DND-41 (cell line): ENCODE measurements at regions not wholly inside any gene's neighbourhood (a gene's known extent, or its start where the extent isn't known, plus 50 kb on each side); places are given as distances from the start of the nearest gene placed in this dataset.

Experiments
- ATAC-seq: fragments of 200-7000 bp; cut with Tn5 transposase; 3 replicates; pipeline ENCODE4 v1.9.1; 2021; ENCODE audit warnings: low read depth; ENCODE audit not compliant: insufficient read depth
- DNase-seq: peaks from one replicate; pipeline ENCODE4 v3.0.0-alpha.2; 2020
- H2AFZ ChIP-seq: 2 replicates; pipeline ENCODE4 v1.6.0; 2012; ENCODE audit warnings: low read depth, low read length
- H3K27ac ChIP-seq: 2 replicates; pipeline ENCODE4 v1.5.1; 2012; ENCODE audit warnings: low read length, inconsistent platforms
- H3K27me3 ChIP-seq: fragments of 200-600 bp; sonication (generic); 2 replicates; pipeline ENCODE4 v1.6.0; 2012; ENCODE audit warnings: low read length, mild to moderate bottlenecking, inconsistent platforms; ENCODE audit not compliant: insufficient read depth, poor library complexity
- H3K36me3 ChIP-seq: 2 replicates; pipeline ENCODE4 v1.5.1; 2012; ENCODE audit warnings: low read length, inconsistent platforms; ENCODE audit not compliant: insufficient read depth
- H3K4me1 ChIP-seq: 2 replicates; pipeline ENCODE4 v1.5.1; 2012; ENCODE audit warnings: mild to moderate bottlenecking, low read length; ENCODE audit not compliant: insufficient read depth
- H3K4me2 ChIP-seq: 2 replicates; pipeline ENCODE4 v1.6.0; 2012; ENCODE audit warnings: mild to moderate bottlenecking, moderate library complexity, low read length, inconsistent platforms; ENCODE audit not compliant: insufficient read depth
- H3K4me3 ChIP-seq, 2 experiments: fragments of 200-600 bp in 1 of 2; shearing (Covaris generic) in 1 of 2; 2 replicates each; pipeline ENCODE4 v1.5.1; 2012 to 2016; ENCODE audit warnings: inconsistent platforms in 2 of 2, low read length in 2 of 2, mild to moderate bottlenecking in 2 of 2, low read depth in 1 of 2, moderate library complexity in 1 of 2
- H3K79me2 ChIP-seq: 2 replicates; pipeline ENCODE4 v1.6.0; 2012; ENCODE audit warnings: low read length, inconsistent platforms; ENCODE audit not compliant: insufficient read depth
- H3K9ac ChIP-seq: 2 replicates; pipeline ENCODE4 v1.6.0; 2012; ENCODE audit warnings: low read depth, mild to moderate bottlenecking, inconsistent platforms, low read length, moderate library complexity
- H3K9me3 ChIP-seq: 2 replicates; pipeline ENCODE4 v1.5.1; 2012; ENCODE audit warnings: low read length, moderate library complexity, mild to moderate bottlenecking, inconsistent platforms; ENCODE audit not compliant: insufficient read depth, severe bottlenecking
- H4K20me1 ChIP-seq: 2 replicates; pipeline ENCODE4 v1.6.0; 2012; ENCODE audit warnings: low read length; ENCODE audit not compliant: insufficient read depth
- EZH2 ChIP-seq: IDR thresholded peaks from 3 replicates; pipeline ENCODE4 v1.6.1; 2012; ENCODE audit warnings: borderline replicate concordance, low read depth, mild to moderate bottlenecking, moderate library complexity, low read length, inconsistent platforms; ENCODE audit not compliant: severe bottlenecking
- TF ChIP-seq, protein P1 (sequence below): IDR thresholded peaks from 2 replicates; pipeline ENCODE4 v1.5.1; 2012; ENCODE audit warnings: borderline replicate concordance, low read length, moderate library complexity, mild to moderate bottlenecking; ENCODE audit not compliant: poor library complexity, severe bottlenecking; ENCODE audit errors: extremely low read depth

DNA sequence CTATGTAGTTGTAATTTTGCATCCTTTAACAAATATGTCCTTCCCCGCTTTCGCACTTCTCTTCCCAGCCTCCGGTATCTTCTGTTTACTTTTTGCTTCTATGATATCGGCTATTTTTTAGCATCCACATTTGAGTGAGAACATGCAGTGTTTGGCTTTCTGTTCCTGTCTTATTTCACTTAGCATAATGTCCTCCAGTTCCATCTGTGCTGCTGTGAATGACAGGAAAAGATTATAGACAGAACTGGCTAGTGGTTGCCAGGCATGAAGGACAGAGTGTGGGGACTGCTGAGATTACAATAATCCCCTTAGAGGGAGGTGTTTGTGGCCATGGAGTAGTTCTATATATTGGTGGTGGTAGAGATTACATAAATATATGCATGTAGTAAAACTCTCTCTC is 588.6 kb downstream of the NLGN4X start:
- H3K79me2 ChIP-seq, result no peaks in the 10 kb centered on the region
- ATAC-seq (no peak), DNase-seq (no peak)
- no peaks in the 10 kb centered on the region for H3K4me1 ChIP-seq
- TF ChIP-seq, protein P1, sequence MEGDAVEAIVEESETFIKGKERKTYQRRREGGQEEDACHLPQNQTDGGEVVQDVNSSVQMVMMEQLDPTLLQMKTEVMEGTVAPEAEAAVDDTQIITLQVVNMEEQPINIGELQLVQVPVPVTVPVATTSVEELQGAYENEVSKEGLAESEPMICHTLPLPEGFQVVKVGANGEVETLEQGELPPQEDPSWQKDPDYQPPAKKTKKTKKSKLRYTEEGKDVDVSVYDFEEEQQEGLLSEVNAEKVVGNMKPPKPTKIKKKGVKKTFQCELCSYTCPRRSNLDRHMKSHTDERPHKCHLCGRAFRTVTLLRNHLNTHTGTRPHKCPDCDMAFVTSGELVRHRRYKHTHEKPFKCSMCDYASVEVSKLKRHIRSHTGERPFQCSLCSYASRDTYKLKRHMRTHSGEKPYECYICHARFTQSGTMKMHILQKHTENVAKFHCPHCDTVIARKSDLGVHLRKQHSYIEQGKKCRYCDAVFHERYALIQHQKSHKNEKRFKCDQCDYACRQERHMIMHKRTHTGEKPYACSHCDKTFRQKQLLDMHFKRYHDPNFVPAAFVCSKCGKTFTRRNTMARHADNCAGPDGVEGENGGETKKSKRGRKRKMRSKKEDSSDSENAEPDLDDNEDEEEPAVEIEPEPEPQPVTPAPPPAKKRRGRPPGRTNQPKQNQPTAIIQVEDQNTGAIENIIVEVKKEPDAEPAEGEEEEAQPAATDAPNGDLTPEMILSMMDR, result no peak
- no peak for TF ChIP-seq EZH2
- no peaks in the 10 kb centered on the region for H3K36me3 ChIP-seq
- H3K4me2 ChIP-seq, result no peak overlapping the region
- H3K4me3 ChIP-seq, result no peak overlapping the region
- no peak overlapping the region for H3K27ac ChIP-seq
- no peaks in the 10 kb centered on the region for H3K27me3 ChIP-seq
- H4K20me1 ChIP-seq, result no peaks in the 10 kb centered on the region
- H2AFZ ChIP-seq, result no peak overlapping the region
- no peak overlapping the region for H3K9ac ChIP-seq
- H3K9me3 ChIP-seq, result no peaks in the 10 kb centered on the region

DNA sequence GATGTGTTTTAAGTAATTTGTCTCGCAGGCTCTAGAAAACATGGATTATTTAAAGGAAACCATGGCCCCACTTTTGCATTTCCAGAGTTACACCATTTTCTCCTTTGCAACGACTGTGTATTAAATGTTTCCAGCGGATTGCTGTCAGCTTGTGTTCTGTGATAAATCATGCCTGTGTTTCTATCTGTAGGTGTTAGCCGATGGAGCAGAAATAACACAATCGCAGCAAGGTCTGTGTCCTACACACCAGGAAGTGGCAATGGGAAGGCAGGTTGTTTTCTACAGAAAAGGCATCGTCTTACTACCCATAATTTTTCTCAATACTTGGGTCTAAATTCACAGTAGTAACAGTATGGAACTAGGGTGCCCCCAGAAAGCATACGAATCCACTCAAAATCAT is 590.1 kb downstream of the NLGN4X start:
- Histone ChIP-seq H3K4me2 (no peak overlapping the region), H2AFZ (no peak overlapping the region), H3K27me3 (no peaks in the 10 kb centered on the region), H3K9ac (no peak overlapping the region), H3K27ac (no peak overlapping the region), H3K4me3 (no peak overlapping the region), H3K79me2 (no peaks in the 10 kb centered on the region), H3K36me3 (no peaks in the 10 kb centered on the region), H4K20me1 (no peaks in the 10 kb centered on the region), H3K4me1 (no peaks in the 10 kb centered on the region), H3K9me3 (no peaks in the 10 kb centered on the region)
- TF ChIP-seq, protein P1, result no peak
- TF ChIP-seq EZH2, result no peak
- DNase-seq (no peak), ATAC-seq (no peak)

DNA sequence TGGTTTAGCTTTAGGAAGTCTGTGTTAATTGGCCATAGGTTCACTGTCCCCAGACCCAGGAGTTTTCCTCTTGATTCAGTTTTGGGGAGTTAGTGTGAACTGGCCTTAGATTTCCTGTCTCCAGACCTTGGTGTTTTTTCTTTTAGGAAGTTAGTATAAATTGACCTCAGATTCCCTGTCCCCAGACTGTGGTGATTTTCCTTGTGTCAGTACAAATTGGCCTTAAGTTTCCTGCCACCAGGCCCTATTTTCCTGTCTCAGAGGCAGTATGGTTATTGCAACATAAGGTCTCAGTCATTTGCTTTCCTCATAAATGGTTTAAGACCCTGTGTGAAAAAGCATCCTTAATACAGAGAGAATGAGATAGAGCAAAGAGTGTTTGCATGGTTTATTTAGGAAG is 595.8 kb downstream of the NLGN4X start:
- ATAC-seq (no peak), DNase-seq (no peak)
- no peaks in the 10 kb centered on the region for H3K27me3 ChIP-seq
- no peak for TF ChIP-seq EZH2
- TF ChIP-seq, protein P1, result no peak
- H3K9ac ChIP-seq, result no peak overlapping the region
- no peaks in the 10 kb centered on the region for H4K20me1 ChIP-seq
- no peaks in the 10 kb centered on the region for H3K79me2 ChIP-seq
- H3K4me2 ChIP-seq, result no peak overlapping the region
- no peak overlapping the region for H2AFZ ChIP-seq
- H3K9me3 ChIP-seq, result no peaks in the 10 kb centered on the region
- no peak overlapping the region for H3K4me3 ChIP-seq
- no peak overlapping the region for H3K27ac ChIP-seq
- H3K4me1 ChIP-seq, result no peaks in the 10 kb centered on the region
- no peaks in the 10 kb centered on the region for H3K36me3 ChIP-seq

DNA sequence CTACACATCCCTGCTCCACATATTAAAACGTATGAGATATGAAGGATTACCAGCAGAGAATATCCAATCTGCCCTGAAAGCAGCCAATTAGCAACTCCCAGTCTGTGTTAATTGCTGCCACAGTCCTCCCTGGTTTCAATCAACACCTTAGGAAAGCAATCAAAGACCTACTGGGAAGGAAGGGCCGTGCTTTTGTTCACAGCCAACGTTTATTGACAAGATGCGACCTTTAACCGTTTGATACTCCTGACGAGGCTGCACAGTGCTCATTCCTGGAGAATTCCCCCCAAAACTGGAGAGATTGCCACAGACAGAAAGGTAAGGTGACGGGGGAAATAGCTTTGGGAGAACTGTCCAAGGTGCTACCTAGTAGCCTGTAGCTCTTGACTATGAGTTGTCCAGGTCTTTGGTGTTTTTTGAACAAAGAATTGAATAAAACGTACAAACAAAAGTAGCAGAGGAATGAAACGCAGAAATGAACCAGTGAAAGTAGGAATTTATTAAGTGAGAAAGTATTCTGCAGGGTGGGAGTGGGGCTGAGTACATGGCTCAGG is 596.5 kb downstream of the NLGN4X start:
- Histone ChIP-seq H2AFZ (no peak overlapping the region), H3K36me3 (no peaks in the 10 kb centered on the region), H3K79me2 (no peaks in the 10 kb centered on the region), H4K20me1 (no peaks in the 10 kb centered on the region), H3K27me3 (no peaks in the 10 kb centered on the region), H3K9ac (no peak overlapping the region), H3K4me2 (no peak overlapping the region), H3K27ac (no peak overlapping the region), H3K9me3 (no peaks in the 10 kb centered on the region), H3K4me1 (no peaks in the 10 kb centered on the region), H3K4me3 (no peak overlapping the region)
- TF ChIP-seq, protein P1, result no peak
- TF ChIP-seq EZH2, result no peak
- no peak for DNase-seq
- ATAC-seq, result no peak
